ENCODE measurements at regions not wholly inside any gene's neighbourhood (a gene's known extent, or its start where the extent isn't known, plus 50 kb on each side); places are given as distances from the start of the nearest gene placed in this dataset.

DNA sequence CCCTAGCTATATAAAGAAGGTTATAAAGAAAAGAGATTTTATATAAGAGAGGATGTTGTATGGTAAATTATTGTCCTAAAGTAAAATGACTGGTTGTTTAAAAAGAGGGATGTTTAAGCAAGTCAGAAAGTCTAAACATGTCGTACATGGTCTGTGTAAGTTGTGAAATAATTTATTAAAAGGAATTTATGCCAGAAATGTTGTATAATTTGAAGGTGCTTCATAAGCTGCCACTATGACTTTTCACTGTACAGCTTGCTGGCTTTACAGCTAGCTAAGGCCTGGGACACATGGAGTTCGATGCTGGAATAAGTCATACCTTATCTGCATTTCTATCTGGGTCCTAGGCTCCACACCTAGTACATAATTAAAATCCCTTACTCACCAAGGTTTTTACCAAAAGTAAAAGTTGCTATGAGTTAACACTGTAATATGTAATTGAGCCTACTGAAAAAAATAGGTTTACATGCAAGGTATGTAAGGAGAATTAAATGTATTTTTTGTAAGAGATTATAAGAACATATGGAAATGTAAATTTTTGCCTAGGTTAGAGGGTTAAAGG lies 59.0 kb upstream of the EDEM3 start:
- DNase-seq = no peak

DNA sequence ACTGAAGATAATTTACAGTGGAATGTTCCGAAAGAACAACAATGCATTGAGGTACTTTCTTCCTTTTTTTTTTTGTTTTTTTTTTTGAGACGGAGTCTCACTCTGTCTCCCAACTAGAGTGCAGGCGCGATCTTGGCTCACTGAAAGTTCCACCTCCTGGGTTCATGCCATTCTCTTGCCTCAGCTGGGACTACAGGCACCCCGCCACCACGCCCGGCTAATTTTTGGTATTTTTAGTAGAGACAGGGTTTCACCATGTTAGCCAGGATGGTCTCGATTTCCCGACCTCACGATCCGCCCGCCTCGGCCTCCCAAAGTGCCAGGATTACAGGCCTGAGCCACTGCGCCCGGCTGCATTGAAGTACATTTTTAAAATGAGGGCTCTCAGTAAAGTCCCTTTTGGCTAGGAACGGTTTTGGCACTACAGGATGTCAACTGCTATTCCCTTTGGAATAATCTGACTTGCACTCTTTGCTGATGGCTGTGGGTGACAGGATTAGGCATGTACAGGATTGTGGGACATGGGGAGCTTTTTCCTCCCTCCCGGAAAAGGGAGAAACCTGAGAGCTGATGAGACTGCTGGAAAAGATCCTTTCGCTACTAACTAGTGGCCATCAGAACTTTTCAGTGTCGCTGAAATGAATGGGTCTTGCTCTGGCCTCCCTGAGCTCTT lies 56.9 kb upstream of the EDEM3 start:
- no peak for DNase-seq

DNA sequence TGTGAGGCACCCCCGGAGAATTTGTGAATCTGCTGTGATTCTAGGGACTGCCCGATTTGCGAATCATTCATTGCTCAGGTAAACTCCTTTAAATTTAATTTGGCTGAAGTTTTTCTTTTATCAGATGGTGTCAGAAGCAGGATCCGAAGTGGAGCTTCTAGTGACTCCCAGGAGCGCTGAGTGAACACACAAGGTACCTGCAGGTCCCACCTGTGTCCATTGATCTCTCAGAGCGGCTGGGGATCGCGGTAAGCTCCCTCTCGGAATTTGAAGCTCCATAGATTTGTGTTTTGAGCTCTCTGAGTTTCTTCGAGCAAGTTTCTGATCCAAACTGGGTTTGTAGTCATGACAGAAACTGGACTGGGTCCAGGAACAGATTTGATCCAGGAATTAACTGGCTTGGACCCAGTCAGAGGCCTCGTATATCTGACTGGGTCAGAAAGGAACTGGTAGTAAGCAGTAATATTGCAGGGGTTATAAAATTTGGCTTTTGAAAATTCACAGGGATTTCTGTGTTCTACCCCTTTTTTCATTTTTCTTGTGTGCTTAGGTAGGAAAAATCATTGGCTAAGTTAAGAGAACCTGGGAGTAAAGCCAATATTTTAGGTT lies 56.2 kb upstream of the EDEM3 start:
- DNase-seq = peak; percentile 21

DNA sequence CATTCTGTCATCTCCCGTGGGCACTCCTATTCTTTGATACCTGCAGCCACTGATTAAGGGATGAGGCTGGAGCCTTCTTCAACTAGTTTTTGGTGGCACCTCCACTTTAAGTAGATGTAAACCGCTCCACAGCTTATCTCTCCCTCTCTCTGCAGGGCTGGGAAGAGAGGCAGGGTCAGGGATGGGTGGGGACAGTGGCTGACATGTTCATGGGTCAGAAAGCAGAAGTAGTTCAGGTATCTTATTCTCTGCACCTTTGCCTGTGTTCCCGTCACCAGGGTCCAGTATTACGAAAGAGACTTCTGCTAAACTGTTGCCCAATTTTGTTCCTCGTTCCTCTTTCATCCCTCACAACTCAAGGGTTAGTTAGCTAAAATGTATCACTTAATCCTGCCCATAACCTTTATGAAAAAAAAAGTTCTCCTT lies 51.7 kb upstream of the EDEM3 start:
- DNase-seq = no peak

- peak; percentile 29 for DNase-seq
These were observed 51.1 kb upstream of the EDEM3 start for GRCh38 chr1:184805667-184806295.
